ENCODE measurements at regions not wholly inside any gene's neighbourhood (a gene's known extent, or its start where the extent isn't known, plus 50 kb on each side); places are given as distances from the start of the nearest gene placed in this dataset.

- H3K18ac ChIP-seq (ENCODE audit: low read depth, low read length) = no peak overlapping the region
- no peak overlapping the region for H3K14ac ChIP-seq (replicated peaks; ENCODE audit: low read depth, low read length)
- dilution Hi-C loops (cut with HindIII; ENCODE audit: low sequenced_read_pairs, unreplicated experiment) = no loop called here
- H4K91ac ChIP-seq (ENCODE audit: insufficient read depth, low read depth, low read length) = no peak overlapping the region
- no peaks in the 10 kb centered on the region for H3K36me3 ChIP-seq (ENCODE audit: control insufficient read depth, insufficient read depth, low read length)
- H4K8ac ChIP-seq (ENCODE audit: low read depth in 2 of 2, low read length in 2 of 2) = no peak overlapping the region
- no peak overlapping the region for H2BK15ac ChIP-seq (ENCODE audit: low read depth, low read length)
- no peaks in the 10 kb centered on the region for H3K9me1 ChIP-seq (ENCODE audit: insufficient read depth, low read length)
- no peak overlapping the region for H4K5ac ChIP-seq (ENCODE audit: low read depth, low read length)
- TF ChIP-seq RAD21 (IDR thresholded peaks at IDR 0.05; ENCODE audit: low read length) = no peak
- H2AFZ ChIP-seq (replicated peaks; ENCODE audit: low read length, poor library complexity) = no peak overlapping the region
- ChIA-PET CTCF (no interaction called here), POLR2A (ENCODE audit: unreplicated experiment) (no interaction called here)
- no peak overlapping the region for H3K4me3 ChIP-seq (ENCODE audit: insufficient read depth, low read depth, low read length)
- no peak overlapping the region for H3K9ac ChIP-seq (ENCODE audit: low read depth, low read length)
- BruUV-seq (replicated peaks) = no TSS peak
- no peaks in the 10 kb centered on the region for H3K79me1 ChIP-seq (ENCODE audit: low read depth in 1 of 2, low read length in 2 of 2)
- no peak overlapping the region for H2BK120ac ChIP-seq (ENCODE audit: low read depth, low read length)
- no peaks in the 10 kb centered on the region for H3K27me3 ChIP-seq (ENCODE audit: control insufficient read depth, insufficient read depth, low read length)
- no peak overlapping the region for H2AK9ac ChIP-seq (replicated peaks; ENCODE audit: low read depth, low read length, poor library complexity)
- H3K4me2 ChIP-seq (ENCODE audit: low read depth, low read length) = no peak overlapping the region
- DNase-seq (no peak), ATAC-seq (ENCODE audit: low read depth) (no peak)
- 24% methylated on average over 3 of the region's 7 CpGs; no CpG with 5 or more reads in 1 of the 2 experiments for WGBS, 2 experiments (ENCODE audit: extremely low coverage in 2 of 2, insufficient read length in 1 of 2)
- no peak overlapping the region for H3K4ac ChIP-seq (ENCODE audit: low read depth, low read length)
- H4K20me1 ChIP-seq (ENCODE audit: insufficient read depth, low read length) = no peaks in the 10 kb centered on the region
- no peak overlapping the region for H2BK20ac ChIP-seq (ENCODE audit: low read depth, low read length)
- H3K27ac ChIP-seq (ENCODE audit: insufficient read depth, low read length) = no peak overlapping the region
- intact Hi-C loops (cut with micrococcal nuclease) = no loop called here
- H3K23ac ChIP-seq (ENCODE audit: low read depth, low read length) = no peak overlapping the region
- H3K4me1 ChIP-seq (ENCODE audit: control insufficient read depth, insufficient read depth, low read length) = no peaks in the 10 kb centered on the region
- H3K9me3 ChIP-seq (ENCODE audit: control insufficient read depth, insufficient read depth, low read length) = peaks cover 43% of the 10 kb centered on the region
- no peak overlapping the region for H2BK5ac ChIP-seq (ENCODE audit: low read depth, low read length, poor library complexity, severe bottlenecking)
- no peak overlapping the region for H2AK5ac ChIP-seq (ENCODE audit: low read depth, low read length)
- no peak overlapping the region for H3K56ac ChIP-seq (ENCODE audit: extremely low read depth, insufficient read depth, low read length)
- in situ Hi-C loops (cut with MboI; ENCODE audit: low sequenced_read_pairs) = no loop called here
Measured at GRCh38 chr9:135209136-135209535, 121.7 kb downstream of the OLFM1 start.

All from IMR-90 (cell line).